ENCODE measurements at regions not wholly inside any gene's neighbourhood (a gene's known extent, or its start where the extent isn't known, plus 50 kb on each side); places are given as distances from the start of the nearest gene placed in this dataset.

GRCh38 chr22:25477358-25477757, 87.1 kb upstream of the GRK3 start:
- no peak overlapping the region for H2AFZ ChIP-seq (ENCODE audit: low read length)
- DNase-seq (ENCODE audit: low spot score): no peak
- peaks cover 4% of the 10 kb centered on the region; the same call in 1 of the 2 replicates for H4K20me1 ChIP-seq (ENCODE audit: insufficient read depth, low read length)
- H3K4me1 ChIP-seq (ENCODE audit: insufficient read depth, low read length, poor library complexity, severe bottlenecking): no peaks in the 10 kb centered on the region
- H3K9me2 ChIP-seq (ENCODE audit: insufficient read depth, low read length): no peaks in the 10 kb centered on the region
- no TSS peak for BruUV-seq (replicated peaks)
- ChIA-PET POLR2A (no interaction called here), CTCF (ENCODE audit: unreplicated experiment) (no interaction called here)
- no peaks in the 10 kb centered on the region for H3K79me2 ChIP-seq (ENCODE audit: insufficient read depth, low read depth, low read length)
- H3K4me2 ChIP-seq (ENCODE audit: low read length): no peak overlapping the region
- H3K36me3 ChIP-seq (ENCODE audit: insufficient read depth, low read length): peaks cover 5% of the 10 kb centered on the region; the same call in 1 of the 2 replicates
- no peak overlapping the region for H3K4me3 ChIP-seq (ENCODE audit: low read depth, low read length, poor library complexity, severe bottlenecking)
- intact Hi-C loops (cut with micrococcal nuclease; ENCODE audit: unreplicated experiment): no loop called here
- H3K9me3 ChIP-seq (ENCODE audit: low read length): 0 out of 2 replicates have a peak, but pooled peaks cover 5% of the 10 kb centered on the region
- H3K27ac ChIP-seq (ENCODE audit: low read depth, low read length, poor library complexity, severe bottlenecking): no peak overlapping the region
- no peak for TF ChIP-seq EZH2phosphoT487 (IDR thresholded peaks at IDR 0.05; ENCODE audit: borderline replicate concordance, low read depth, low read length)
- no peak for TF ChIP-seq CTCF (conservative IDR thresholded peaks at IDR 0.05; ENCODE audit: low read length)

GRCh38 chr22:25478111-25478510, 86.4 kb upstream of the GRK3 start:
- ChIA-PET POLR2A (interaction anchor here (0.6 kb wide), 1 partner anchor 52 kb away, joined by 7 read pairs; no protein-coding TSS in a partner anchor), CTCF (ENCODE audit: unreplicated experiment) (no interaction called here)
- intact Hi-C loops (cut with micrococcal nuclease; ENCODE audit: unreplicated experiment): no loop called here

More at GRCh38 chr22:25478111-25478510, 86.4 kb upstream of the GRK3 start:
- no TSS peak for BruUV-seq (replicated peaks)
- DNase-seq (ENCODE audit: low spot score): no peak
- Histone ChIP-seq H3K27ac (ENCODE audit: low read depth, low read length, poor library complexity, severe bottlenecking) (no peak overlapping the region), H4K20me1 (ENCODE audit: insufficient read depth, low read length) (peaks cover 4% of the 10 kb centered on the region; the same call in 1 of the 2 replicates), H3K9me2 (ENCODE audit: insufficient read depth, low read length) (no peaks in the 10 kb centered on the region), H3K79me2 (ENCODE audit: insufficient read depth, low read depth, low read length) (no peaks in the 10 kb centered on the region), H2AFZ (ENCODE audit: low read length) (no peak overlapping the region), H3K4me3 (ENCODE audit: low read depth, low read length, poor library complexity, severe bottlenecking) (no peak overlapping the region), H3K4me1 (ENCODE audit: insufficient read depth, low read length, poor library complexity, severe bottlenecking) (no peaks in the 10 kb centered on the region), H3K9me3 (ENCODE audit: low read length) (0 out of 2 replicates have a peak, but pooled peaks cover 5% of the 10 kb centered on the region), H3K36me3 (ENCODE audit: insufficient read depth, low read length) (peaks cover 5% of the 10 kb centered on the region; the same call in 1 of the 2 replicates), H3K4me2 (ENCODE audit: low read length) (no peak overlapping the region)
- TF ChIP-seq CTCF (conservative IDR thresholded peaks at IDR 0.05; ENCODE audit: low read length) (no peak), EZH2phosphoT487 (IDR thresholded peaks at IDR 0.05; ENCODE audit: borderline replicate concordance, low read depth, low read length) (no peak)

Data from OCI-LY7 (cell line).